GM21423 (cell line): ENCODE measurements at regions not wholly inside any gene's neighbourhood (a gene's known extent, or its start where the extent isn't known, plus 50 kb on each side); places are given as distances from the start of the nearest gene placed in this dataset.

Source experiments
- ATAC-seq: cut with Tn5 transposase; IDR thresholded peaks from one replicate; pipeline ENCODE4 v1.9.1; 2021; ENCODE audit warnings: mild to moderate bottlenecking, moderate library complexity; ENCODE audit not compliant: unreplicated experiment

DNA sequence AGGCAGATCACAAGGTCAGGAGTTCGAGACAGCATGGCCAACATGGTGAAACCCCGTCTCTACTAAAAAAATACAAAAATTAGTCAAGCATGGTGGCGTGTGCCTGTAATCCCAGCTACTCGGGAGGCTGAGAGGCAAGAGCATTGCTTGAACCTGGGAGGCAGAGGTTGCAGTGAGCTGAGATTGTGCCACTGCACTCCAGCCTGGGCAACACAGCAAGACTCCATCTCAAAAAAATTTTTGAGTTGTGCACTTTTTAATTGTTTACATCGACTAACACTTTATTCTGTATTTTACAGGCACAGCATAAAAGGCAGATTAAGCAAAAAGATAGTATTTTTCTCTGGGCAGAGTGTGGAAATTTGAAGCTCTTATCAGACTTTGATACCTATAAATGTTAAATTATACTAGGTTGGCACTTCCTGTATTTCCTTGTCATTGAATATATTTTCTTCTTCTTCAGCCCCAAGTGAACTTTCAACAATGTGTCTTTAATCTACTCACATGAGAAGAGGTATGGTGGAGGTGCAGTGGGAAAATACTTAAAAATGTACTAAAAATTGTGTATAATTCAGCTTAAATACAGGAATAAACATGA is 180.6 kb upstream of the ELL2 start:
- ATAC-seq: no peak

- no peak for ATAC-seq
These were observed 180.1 kb upstream of the ELL2 start for GRCh38 chr5:96141749-96142148.

DNA sequence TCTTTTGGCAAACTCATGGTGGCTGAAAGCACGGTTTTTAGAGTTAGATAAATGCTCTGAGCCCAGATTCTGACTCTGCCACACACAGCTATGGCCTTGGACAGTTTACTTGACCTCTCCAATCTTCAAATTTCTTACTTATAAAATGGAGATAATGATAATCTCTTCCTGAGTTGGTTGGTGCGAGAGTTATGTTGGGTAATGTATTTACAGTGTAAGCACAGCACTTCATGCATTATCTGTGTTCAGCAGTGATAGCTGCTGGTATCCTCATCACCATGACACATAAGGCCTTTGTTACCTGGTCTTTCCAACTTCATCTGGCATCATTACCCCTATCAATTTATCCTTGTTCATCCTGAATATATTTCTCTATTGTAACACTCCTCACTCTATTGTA is 178.8 kb upstream of the ELL2 start:
- ATAC-seq: no peak

DNA sequence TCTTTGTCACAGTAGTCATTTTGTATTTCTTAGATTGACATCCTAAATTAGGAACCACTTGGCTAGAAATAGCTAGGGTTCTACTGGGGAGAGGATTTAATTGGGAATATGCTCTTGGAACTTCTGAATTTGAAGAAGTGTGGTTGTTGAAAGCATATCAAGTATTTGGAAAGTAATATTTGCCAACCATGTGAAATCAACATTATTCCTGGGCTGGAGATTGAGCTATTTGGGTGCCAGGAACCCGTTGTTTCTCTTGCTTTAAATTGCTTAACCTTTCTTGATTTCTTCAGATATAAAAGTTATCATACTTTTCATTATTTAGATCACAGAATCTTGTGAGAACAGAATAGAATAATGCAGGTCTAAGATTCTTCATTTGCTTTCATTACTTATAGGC is 178.4 kb upstream of the ELL2 start:
- no peak for ATAC-seq

DNA sequence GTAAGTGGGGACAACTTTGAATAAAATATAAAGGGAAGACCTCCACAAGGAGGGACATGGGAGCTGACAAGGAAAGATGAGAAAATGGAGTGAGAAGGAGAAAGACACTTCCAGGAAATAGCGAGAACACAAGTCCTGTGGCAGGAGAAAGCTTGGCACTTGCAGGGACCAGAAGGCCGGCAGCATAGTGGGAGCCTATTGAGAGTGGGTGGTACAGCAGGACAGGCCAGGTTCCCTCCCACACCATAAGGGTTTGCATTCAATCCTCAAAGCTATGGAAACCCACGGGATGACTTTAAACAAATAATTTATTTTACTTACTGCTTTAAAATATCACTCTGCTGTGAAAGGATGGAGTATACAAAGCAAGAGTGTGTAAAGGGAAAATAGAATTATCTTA is 173.2 kb upstream of the ELL2 start:
- ATAC-seq: no peak

DNA sequence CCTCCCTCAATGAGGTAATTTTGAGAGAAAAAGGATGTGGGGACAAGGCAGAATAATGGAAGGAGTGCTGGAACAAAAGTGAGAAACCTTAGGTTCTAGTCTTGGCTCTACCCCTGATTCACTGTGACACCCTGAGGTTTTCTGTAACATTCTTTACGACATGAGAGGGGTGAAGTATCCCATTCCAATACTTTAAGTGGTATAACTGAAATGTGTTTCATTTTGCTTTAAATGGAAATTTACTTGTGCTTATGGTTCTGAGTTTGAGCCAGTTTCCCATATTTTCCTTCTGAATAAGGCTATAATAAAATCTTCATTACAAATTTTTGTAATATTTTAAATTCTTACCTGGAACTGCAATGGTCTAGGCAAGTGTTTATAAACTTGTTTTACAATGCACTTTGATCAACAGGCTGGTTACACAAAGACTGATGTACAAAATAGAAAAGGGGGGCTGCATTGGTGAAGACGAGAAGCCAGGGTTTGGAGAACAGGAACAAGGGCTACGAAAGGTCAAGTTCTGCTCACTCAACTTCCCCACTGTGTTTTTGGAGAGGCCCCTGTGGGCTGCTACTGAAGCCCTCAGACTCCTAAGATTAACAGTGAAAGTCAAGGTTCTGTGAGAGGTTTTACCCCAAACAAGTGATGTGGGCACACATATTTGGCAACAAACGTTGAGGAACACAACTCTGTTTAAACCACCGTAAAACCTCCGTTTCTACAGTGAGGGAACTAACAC is 171.9 kb upstream of the ELL2 start:
- no peak for ATAC-seq

DNA sequence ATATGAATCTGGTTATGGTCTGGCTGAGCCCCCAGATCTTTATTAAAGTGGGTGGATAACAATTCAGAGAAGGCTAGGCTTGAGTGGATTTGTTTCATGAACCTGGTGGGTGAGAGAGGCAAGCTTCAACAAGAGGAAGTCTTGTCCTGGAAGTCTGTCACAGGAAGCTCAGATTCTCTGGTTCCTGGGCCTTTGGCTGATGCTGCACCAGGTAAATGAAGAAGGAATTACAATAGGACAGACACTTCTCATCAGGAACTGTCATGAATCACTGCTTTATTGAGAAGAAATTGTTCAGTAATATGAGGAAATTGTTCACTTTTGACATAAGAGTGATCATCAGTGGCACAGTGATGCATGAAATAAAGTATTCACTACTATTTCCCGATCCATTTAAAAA is 167.6 kb upstream of the ELL2 start:
- ATAC-seq: no peak

GRCh38 chr5:96128204-96128864 is 166.7 kb upstream of the ELL2 start:
- ATAC-seq: no peak

DNA sequence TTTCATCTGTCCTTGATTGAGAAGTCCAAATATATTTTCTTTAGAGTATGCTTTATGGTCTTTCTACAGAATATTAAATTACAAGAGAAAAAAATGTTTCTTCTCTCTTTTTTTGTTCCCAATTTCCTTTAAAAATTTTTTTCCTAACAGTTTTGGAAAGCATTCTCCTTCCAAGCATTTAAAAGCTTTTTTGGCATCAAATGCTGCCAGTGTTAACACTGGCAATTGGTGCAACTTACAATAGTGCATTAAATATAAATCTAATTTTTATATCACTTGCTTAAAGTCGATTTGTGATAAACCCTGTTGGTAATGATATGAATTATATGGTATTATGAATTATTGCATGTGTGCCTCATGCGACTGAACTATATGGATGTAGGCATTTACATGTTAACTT is 165.9 kb upstream of the ELL2 start:
- ATAC-seq: no peak

GRCh38 chr5:96125231-96125891 is 163.7 kb upstream of the ELL2 start:
- ATAC-seq: no peak

DNA sequence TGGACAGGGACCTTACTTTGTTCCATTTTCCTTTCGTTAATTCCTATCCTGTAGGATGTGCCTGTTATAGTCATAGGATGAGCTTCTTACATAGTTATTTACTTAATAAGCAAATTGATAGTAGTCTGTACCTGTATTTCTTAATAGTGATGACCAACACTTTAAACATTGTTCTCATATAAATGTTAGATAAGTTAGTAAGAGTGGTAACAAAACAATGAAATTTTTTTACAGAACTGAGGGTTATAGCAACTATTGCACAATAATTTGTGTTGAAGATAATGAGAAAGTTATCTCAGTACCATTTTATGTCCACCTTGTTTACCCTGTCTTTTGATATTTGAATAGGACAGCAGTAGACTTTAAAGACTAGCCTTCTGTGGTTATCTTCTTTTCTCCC is 162.9 kb upstream of the ELL2 start:
- no peak for ATAC-seq

DNA sequence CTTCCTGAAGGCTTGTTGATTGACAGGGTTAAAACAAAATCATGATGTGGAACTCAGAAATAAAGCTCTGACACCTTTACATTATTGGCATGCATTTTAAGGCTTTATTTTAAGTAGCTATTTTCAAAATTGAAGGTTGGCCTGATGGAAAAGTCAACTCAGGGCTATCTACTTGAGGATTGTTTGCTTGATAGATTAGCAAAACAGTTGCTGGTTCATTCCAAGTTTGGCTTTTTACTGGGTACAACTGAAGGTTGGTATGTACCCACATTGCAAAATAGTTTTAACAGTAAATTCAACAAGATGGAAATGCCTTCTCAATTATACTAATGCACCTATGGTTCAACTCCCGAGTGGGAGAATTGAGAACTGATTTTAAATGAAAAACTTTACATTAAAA is 161.8 kb upstream of the ELL2 start:
- no peak for ATAC-seq

GRCh38 chr5:96121364-96121763 is 159.7 kb upstream of the ELL2 start:
- ATAC-seq: no peak

DNA sequence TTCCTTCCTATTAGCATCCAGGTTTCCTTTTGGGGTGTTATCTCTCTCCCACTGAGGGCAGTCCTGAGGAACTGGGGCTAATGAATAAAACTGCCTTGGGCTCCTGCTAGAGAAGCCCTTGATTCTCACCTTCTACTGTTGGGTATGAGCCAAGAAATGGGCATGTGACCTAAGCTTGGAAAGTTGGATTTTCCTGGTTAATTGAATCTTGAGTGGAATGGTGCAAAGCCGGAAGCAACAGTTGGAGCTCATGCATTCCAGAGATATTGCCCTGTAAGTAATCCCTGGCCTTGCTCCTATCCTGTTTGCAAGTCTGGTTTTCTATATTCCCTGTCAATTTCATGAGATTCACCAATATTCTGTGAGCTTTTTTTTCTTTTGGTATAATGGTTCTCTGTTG is 158.5 kb upstream of the ELL2 start:
- ATAC-seq: no peak

DNA sequence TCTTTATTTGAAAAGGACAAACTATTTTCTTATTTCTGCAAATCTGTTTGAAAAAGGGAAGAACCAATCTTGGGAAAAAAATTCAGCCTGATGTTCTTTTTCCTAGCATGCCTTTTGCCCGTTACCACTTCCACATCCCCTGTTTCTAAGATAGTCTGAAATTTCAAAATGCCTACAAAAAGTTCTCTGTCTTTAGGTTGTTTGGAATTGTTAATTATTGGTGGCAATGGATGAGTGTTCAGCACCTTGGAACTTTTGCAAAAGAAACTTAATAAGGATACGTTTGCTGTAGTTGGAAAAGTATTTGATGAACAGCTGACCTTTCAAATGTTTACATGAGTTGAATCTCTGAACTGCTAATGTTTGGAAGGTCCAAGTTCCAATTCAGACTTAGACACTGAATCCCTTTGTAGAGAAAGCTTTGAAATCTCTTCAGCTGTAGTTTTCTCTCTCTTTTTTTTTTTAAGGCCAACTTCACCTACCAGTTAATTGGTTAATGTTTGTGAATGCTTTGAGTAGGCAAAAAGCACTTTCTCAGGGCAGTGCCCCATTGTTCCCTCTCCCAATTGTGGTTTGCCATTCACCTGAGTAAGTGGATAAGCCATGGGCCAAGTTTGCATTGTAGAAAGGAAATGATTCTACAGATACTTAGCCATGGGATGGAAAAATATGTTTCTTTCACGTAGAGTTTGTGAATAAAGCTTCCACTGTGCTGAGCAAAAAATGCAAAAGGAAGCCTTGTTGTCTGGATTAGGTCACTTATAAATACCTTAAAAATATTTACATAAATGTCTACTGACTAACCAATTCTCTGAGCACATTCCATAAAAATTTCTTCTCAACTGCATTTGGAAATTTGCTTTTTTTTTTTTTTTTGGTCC is 156.4 kb upstream of the ELL2 start:
- no peak for ATAC-seq

DNA sequence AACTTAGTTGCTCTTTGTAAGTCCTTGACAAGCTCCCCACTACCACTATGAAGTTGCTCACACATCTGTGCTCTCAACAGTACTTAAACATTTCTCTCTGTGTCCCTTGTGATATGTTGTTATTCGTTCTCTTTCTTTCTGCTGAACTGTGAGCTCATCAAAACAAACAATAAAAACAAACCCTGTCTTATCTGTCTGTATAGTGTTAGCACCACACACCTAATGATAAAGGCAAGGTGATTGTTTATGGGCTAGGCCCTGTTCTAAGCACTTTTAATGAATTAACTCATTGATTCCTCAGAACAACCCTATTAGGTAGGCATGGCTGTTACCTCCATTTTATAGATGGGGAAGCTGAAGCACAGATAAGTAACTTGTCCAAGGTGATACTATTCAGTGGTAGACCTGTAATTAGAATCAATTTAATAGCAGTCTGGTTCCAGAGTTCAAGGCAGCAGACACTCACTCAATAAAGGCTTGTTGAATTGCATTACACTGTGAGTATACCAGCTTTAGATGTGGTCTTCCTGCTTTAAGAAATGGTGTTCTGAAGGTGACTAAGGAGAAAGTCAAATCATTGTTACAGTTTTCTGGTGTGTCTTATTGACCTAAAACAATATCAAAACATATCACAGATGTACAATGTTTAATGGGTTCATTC is 153.6 kb upstream of the ELL2 start:
- no peak for ATAC-seq

GRCh38 chr5:96114736-96115135 is 153.1 kb upstream of the ELL2 start:
- ATAC-seq: no peak

DNA sequence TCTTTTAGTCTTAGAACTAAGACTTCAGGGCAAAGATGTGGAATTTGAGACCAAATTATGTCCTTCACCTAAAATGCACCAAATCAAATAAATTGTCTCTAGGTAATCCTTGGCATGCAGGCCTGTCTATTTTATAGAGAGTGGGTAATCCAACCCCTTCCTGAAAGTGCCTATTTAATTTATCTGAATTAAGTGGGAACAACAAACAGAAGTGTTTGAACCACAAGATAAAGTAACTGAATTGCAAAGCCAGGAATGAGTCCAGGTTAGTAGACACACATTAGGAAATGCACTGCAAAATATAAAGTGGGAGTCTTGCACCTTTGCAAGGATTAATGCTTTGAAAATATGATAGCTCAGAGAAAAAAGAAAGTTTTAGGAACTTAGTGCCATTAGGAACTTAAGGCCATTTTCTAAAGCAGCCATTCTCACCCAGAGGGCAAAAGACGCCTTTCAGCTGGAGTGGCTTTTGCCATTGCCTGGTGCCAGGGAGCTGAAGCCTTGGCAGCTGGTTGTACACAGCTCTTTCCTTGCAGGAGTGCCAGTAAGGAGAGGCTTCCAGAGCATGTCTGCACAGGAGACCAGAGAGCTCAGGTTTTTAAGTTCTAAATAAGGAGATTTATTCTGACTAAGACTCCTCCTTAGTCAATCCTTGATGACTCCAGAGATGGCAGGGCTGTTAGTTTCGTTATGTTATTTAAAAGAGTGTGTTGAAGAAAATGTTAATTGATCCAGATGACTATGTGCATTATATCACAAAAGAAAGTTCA is 151.7 kb upstream of the ELL2 start:
- no peak for ATAC-seq

DNA sequence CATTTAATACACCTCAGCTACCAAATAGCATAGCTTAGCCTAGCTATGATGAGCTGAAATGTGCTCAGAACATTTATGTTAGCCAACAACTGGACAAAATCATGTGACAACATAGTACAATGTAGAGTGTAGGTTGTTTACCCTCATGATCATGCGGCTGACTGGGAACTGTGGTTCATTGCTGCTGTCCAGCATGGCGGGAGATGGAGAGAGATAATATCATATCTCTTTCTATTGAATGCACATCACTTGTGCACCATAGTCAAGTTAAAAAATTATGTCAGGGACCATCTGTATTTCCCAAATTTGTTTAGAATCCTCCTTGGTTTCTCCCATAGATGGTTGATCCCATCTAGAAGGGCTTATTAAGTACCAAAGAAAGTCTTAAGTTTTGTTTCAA is 151.1 kb upstream of the ELL2 start:
- ATAC-seq: no peak
